Activated T-cell treated with anti-CD3 and anti-CD28 coated beads, Interleukin-2, amount 50 U/mL, for 72 hours (primary cell): ENCODE measurements at regions not wholly inside any gene's neighbourhood (a gene's known extent, or its start where the extent isn't known, plus 50 kb on each side); places are given as distances from the start of the nearest gene placed in this dataset.

Experiments
- ATAC-seq, 2 donors: fragments of 150-1000 bp; cut with Tn5 transposase; replicated peaks in 1 of 2; 2 replicates each; pipeline ENCODE4 v1.10.0; 2021; ENCODE audit warnings: moderate library complexity in 2 of 2, mild to moderate bottlenecking in 1 of 2
- DNase-seq, 2 donors: peaks; one replicate each; pipeline ENCODE4 v3.0.0; 2021 to 2022; ENCODE audit warnings: mixed read lengths in 1 of 2
- H3K27ac Mint-ChIP-seq: one replicate; pipeline ENCODE4 v1.8.0; 2022; ENCODE audit warnings: mild to moderate bottlenecking, moderate library complexity, mixed read lengths
- H3K27me3 Mint-ChIP-seq: one replicate; pipeline ENCODE4 v1.8.0; 2022; ENCODE audit warnings: low read depth, mixed read lengths
- H3K36me3 Mint-ChIP-seq, 2 donors: one replicate each; pipeline ENCODE4 v1.8.0; 2022; ENCODE audit warnings: mixed read lengths in 2 of 2, mild to moderate bottlenecking in 1 of 2; ENCODE audit not compliant: insufficient read depth in 2 of 2
- H3K4me1 Mint-ChIP-seq: one replicate; pipeline ENCODE4 v1.8.0; 2022; ENCODE audit warnings: low read depth, mixed read lengths
- H3K4me3 Mint-ChIP-seq, 2 donors: one replicate each; pipeline ENCODE4 v1.8.0; 2022; ENCODE audit warnings: mild to moderate bottlenecking in 2 of 2, mixed read lengths in 2 of 2, moderate library complexity in 2 of 2
- H3K9me3 Mint-ChIP-seq, 2 donors: one replicate each; pipeline ENCODE4 v1.8.0; 2022; ENCODE audit warnings: mixed read lengths in 2 of 2

DNA sequence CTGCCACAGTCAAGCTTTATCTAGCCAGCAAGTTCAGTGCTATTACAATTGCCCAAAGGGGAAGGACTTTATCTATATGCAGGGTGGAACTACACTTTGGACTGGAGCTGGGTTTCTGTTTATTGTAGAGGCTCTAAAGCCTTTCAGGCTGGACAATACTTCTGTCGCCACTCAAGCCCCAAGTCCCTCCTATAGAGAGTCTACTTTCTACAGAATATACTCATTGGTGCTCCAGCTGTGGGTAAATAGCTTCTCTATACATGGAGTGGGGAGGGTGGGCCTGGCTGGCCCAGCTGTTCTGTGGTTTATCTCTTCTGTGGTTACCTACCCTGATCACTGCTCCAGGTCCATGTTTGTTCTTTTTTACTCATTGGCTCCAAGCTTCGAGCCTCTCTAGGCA is 151.8 kb upstream of the MYLIP start:
- peaks cover 6% of the 10 kb centered on the region in 2 donors for H3K36me3 Mint-ChIP-seq
- peaks cover 2 to 6% of the 10 kb centered on the region in 2 donors for H3K9me3 Mint-ChIP-seq
- no peak overlapping the region for H3K4me3 Mint-ChIP-seq
- H3K27me3 Mint-ChIP-seq = peaks cover 15% of the 10 kb centered on the region
- no peak overlapping the region for H3K27ac Mint-ChIP-seq
- H3K4me1 Mint-ChIP-seq = no peaks in the 10 kb centered on the region
- ATAC-seq (no peak), DNase-seq (no peak)

- Mint-ChIP-seq H3K4me1 (no peaks in the 10 kb centered on the region), H3K4me3 (no peak overlapping the region)
These were observed 154.1 kb upstream of the MYLIP start for GRCh38 chr6:15974817-15975216.

GRCh38 chr6:15970517-15970916 is 158.4 kb upstream of the MYLIP start:
- H3K9me3 Mint-ChIP-seq = peaks cover 2 to 6% of the 10 kb centered on the region in 2 donors
- H3K4me1 Mint-ChIP-seq = no peaks in the 10 kb centered on the region
- no peak for DNase-seq
- ATAC-seq = no peak
- peaks cover 6% of the 10 kb centered on the region in 2 donors for H3K36me3 Mint-ChIP-seq
- H3K27me3 Mint-ChIP-seq = peaks cover 10% of the 10 kb centered on the region
- H3K4me3 Mint-ChIP-seq = no peak overlapping the region
- no peak overlapping the region for H3K27ac Mint-ChIP-seq

More at GRCh38 chr6:15974817-15975216, 154.1 kb upstream of the MYLIP start:
- ATAC-seq (no peak), DNase-seq (no peak)
- peaks cover 7% of the 10 kb centered on the region for H3K27me3 Mint-ChIP-seq
- H3K9me3 Mint-ChIP-seq = peaks cover 2 to 6% of the 10 kb centered on the region in 2 donors
- H3K27ac Mint-ChIP-seq = no peak overlapping the region
- H3K36me3 Mint-ChIP-seq = peaks cover 6% of the 10 kb centered on the region in 2 donors

DNA sequence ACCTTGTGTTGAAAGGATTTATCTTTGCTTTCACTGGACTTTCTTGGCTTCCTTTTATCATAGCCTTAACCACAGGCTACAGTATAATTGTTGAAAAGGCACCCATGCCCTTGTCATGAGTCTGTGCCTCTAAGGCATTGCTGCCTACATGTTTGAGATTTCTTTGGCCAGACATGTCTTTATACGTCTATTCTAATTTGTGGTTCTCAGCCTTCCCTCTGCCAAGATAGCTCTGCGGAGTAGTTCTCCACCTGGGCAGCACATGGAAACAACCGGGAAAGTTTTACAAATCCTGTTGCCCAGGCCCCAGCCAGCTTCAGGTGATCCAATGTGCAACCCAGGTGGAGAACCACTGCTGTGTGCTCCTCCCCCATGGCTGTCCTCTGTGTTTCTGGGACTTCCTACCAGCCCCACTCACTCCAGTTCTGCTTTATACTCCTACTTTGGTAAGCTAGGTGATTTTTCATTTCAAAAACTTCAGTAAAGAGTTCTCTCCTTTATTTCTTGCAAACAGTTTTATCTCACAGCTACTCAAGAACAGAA is 159.6 kb upstream of the MYLIP start:
- no peak for ATAC-seq
- H3K4me3 Mint-ChIP-seq = no peak overlapping the region
- H3K27ac Mint-ChIP-seq = no peak overlapping the region
- peaks cover 10% of the 10 kb centered on the region for H3K27me3 Mint-ChIP-seq
- DNase-seq = no peak
- H3K9me3 Mint-ChIP-seq = peaks cover 2 to 4% of the 10 kb centered on the region in 2 donors
- peaks cover 4 to 6% of the 10 kb centered on the region in 2 donors for H3K36me3 Mint-ChIP-seq
- no peaks in the 10 kb centered on the region for H3K4me1 Mint-ChIP-seq

DNA sequence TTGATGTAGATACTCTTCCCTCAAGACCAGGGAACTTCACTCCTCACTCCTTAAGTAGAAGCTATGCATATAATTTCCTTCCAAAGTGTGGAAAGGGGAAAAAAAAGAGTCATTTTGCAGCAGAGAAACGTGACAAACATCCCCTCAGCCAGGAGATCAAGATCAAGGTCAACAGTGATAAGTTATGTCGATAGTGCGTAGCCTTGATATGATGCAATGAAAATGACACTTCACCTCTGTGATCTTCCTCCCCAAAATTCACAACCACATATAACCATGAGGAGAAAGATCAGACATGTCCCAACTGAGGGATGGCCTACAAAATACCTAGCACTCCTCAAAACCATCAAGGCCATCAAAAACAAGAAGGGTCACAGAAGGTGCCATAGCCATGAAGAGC is 160.4 kb upstream of the MYLIP start:
- DNase-seq (no peak), ATAC-seq (no peak)
- Mint-ChIP-seq H3K9me3 (no peaks in the 10 kb centered on the region), H3K27me3 (peaks cover 10% of the 10 kb centered on the region), H3K36me3 (peaks cover 0 to 2% of the 10 kb centered on the region in 2 donors), H3K4me1 (peaks cover 6% of the 10 kb centered on the region), H3K4me3 (no peak overlapping the region), H3K27ac (no peak overlapping the region)

DNA sequence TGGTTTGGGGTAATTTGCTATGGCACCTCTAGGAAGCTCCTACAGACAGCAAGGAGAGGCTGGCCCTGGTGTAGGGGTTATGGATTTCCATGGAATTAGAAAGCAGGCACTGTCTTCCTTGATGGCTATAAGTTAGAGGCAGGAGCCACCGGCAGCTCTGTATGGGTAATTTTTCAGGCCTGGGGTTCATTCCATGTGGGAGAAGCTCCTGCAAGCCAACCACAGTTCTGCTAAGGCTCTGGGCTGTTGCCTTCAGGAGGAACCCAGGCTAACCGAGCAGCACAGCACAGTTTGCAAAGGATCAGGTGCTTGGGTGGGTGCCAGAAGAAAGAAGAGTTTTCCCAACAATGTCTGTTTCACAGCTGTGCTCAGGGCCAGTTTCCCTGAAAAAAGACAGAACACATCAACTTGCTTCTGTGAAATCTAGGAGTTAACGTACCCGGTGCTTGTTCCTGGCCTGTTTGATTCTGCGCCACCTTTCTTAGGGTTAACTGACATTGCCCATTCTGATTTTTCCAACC is 162.8 kb upstream of the MYLIP start:
- ATAC-seq (no peak), DNase-seq (no peak)
- Mint-ChIP-seq H3K36me3 (no peaks in the 10 kb centered on the region), H3K27ac (no peak overlapping the region), H3K27me3 (peaks cover 10% of the 10 kb centered on the region), H3K9me3 (no peaks in the 10 kb centered on the region), H3K4me3 (no peak overlapping the region), H3K4me1 (peaks cover 26% of the 10 kb centered on the region)

- Mint-ChIP-seq H3K9me3 (no peaks in the 10 kb centered on the region), H3K4me1 (peaks cover 26% of the 10 kb centered on the region), H3K36me3 (no peaks in the 10 kb centered on the region), H3K27me3 (peaks cover 4% of the 10 kb centered on the region), H3K4me3 (peak overlapping the region; percentile 8 to 29), H3K27ac (peak overlapping the region; percentile 21)
- DNase-seq = peak; percentile 27 to 37
- peak; percentile 84 to 89 for ATAC-seq
These were observed 166.5 kb upstream of the MYLIP start for GRCh38 chr6:15962449-15962764.

DNA sequence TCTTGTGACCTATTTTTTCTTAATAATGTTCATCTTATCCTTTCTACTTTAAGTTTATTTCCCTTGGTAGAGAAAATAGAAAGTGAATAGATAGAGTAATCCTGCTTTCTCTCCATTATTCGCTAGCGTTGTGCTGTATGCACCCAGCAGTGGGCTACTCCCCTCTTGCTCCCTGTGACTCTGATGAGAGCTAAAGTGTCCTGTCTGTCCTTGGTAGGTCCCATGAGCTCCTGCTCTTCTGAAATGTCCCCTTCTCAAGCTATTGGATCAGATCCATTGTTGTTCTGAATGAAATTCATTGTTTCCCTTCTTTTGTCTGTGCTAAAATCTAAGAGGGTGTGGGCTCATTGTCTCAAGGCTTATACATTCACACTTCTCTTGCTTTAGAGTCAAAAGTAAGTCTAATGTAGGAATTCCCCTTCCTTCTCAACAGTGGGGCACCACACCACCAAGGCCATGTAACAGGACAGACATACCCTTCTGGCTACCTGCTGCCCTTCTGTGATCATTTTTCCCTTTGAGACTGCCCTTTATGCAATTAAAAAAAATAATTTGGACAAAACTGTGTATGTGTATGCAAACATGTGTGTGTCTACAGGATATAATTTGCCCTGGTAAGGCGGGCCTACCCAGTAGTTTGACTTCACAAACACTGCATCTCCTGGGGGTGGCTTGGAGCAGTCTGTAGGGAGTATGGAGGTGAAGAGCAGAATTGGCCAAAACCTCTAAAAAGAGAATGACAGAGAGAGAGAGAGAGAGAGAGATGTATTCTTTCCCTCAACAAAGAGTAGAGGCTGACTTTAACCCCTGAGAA is 167.0 kb upstream of the MYLIP start:
- Mint-ChIP-seq H3K4me1 (peaks cover 27% of the 10 kb centered on the region), H3K36me3 (no peaks in the 10 kb centered on the region), H3K27me3 (peaks cover 10% of the 10 kb centered on the region), H3K27ac (peak overlapping the region; percentile 21), H3K9me3 (no peaks in the 10 kb centered on the region), H3K4me3 (peak overlapping the region; percentile 8 to 29)
- peak; percentile 51 to 65 for ATAC-seq
- no peak for DNase-seq

DNA sequence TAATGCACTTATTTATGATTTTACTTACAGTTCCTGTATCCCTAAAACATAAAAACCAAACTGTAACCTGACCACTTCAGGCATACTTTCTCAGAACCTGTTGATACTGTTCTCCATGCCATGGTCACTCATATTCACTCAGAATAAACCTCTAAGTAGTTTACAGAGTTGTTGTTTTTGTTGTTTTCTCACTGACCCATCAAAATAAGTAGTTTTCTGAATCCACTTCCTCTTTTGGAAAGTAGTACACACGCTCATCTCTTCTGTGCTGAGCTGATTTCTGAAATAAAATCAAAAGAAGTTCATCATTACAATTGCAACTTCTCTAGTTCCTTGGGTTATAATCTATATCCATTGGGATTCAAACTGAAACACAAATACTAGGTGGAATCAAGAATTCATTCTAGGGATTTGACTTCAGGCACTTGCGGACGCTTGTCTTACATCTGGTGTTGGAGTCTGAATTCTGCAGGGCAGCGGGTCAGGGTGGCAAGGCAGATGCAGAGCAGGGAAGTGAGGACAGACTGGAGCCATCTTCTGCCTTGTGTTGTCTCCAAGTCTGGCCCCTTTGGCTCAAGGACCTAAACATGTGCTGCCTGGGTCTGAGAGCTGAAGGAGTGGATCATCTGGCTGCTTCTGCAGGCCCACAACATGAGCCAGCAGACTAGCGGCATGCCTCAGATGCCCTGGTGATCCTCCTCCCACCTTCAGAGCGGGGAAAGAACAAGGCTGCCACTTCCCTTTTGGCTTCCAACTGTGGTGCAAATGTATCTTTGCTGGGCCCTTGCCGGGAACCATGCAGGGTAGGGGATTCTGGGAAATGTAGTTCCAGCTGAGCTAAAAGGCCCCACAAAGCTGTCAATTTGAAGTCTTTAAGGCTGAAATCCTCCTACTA is 167.9 kb upstream of the MYLIP start:
- peaks cover 36% of the 10 kb centered on the region for H3K4me1 Mint-ChIP-seq
- H3K27me3 Mint-ChIP-seq = peaks cover 12% of the 10 kb centered on the region
- no peaks in the 10 kb centered on the region for H3K36me3 Mint-ChIP-seq
- H3K4me3 Mint-ChIP-seq = no peak overlapping the region
- H3K27ac Mint-ChIP-seq = no peak overlapping the region
- no peaks in the 10 kb centered on the region for H3K9me3 Mint-ChIP-seq
- DNase-seq = no peak
- ATAC-seq = no peak

- no peaks in the 10 kb centered on the region for H3K36me3 Mint-ChIP-seq
- H3K27ac Mint-ChIP-seq = no peak overlapping the region
- ATAC-seq = no peak
- H3K4me1 Mint-ChIP-seq = peaks cover 24% of the 10 kb centered on the region
- no peaks in the 10 kb centered on the region for H3K9me3 Mint-ChIP-seq
- no peak overlapping the region for H3K4me3 Mint-ChIP-seq
- DNase-seq = no peak
- peaks cover 12% of the 10 kb centered on the region for H3K27me3 Mint-ChIP-seq
These were observed 171.2 kb upstream of the MYLIP start for GRCh38 chr6:15957655-15958169.

DNA sequence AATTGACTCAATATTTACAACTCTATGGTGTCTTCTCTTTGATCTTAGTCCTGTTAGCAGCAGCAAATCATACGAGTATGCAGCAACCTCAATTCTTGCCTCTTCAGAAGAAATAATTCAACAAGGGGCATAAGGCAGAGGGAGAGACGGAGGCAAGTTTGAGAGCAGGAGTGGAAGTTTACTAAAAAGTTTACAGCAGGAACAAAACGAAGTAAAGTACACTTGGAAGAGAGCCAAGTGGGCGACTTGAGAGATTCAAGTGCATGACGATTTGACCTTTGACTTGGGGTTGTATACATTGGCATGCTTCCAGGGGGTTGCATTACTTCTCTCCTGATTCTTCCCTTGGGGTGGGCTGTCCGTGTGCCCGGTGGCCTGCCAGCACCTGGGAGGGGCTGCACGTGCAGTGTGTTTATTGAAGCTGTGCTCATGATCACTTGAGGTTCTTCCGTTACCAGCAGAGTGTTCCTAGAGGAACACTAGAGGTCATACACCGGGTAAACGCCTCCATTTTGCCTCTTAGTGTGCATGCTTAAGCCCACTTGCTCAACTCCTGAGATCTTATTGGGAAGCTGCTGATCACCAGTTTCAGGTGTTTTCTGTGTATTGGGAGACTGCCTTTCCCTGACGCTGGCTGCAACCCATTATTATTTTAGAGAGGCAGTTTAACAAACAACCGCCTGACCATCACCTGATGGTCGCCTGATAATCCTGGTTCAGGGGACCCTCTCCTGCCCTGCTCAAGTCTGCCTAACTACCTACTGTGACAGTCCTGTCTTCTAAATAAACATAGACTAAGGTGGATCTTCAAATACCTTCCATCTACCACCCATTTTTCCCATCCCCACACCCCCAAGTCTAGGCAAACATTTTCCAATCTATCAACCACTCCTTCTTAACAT is 172.4 kb upstream of the MYLIP start:
- DNase-seq = no peak
- no peaks in the 10 kb centered on the region for H3K9me3 Mint-ChIP-seq
- ATAC-seq = peak in 1 of 2 donors; percentile 36
- no peaks in the 10 kb centered on the region for H3K36me3 Mint-ChIP-seq
- peaks cover 12% of the 10 kb centered on the region for H3K27me3 Mint-ChIP-seq
- H3K4me1 Mint-ChIP-seq = peaks cover 12% of the 10 kb centered on the region
- H3K27ac Mint-ChIP-seq = no peak overlapping the region
- H3K4me3 Mint-ChIP-seq = peak overlapping the region in 1 of 2 donors; percentile 32

DNA sequence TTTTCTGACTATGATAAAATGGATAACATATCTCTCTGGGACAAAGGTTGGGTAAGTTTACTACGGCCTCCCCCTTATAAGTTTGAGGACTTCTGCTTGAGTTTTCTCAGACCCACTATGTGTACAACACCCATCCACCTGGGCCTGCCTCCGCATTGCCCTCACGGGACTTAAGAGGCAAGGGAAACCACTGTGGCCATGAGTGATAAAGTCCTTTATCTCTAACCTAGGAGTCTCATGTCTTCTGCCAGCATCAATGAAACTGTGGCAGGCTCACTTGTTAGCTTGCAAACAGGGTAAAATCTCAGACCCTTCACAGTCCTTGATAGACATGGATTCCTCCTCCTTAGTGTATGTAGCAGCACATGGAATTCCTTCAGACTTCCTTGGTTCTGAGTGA is 173.4 kb upstream of the MYLIP start:
- H3K27ac Mint-ChIP-seq = no peak overlapping the region
- DNase-seq (no peak), ATAC-seq (no peak)
- H3K27me3 Mint-ChIP-seq = peaks cover 12% of the 10 kb centered on the region
- no peaks in the 10 kb centered on the region for H3K36me3 Mint-ChIP-seq
- H3K9me3 Mint-ChIP-seq = no peaks in the 10 kb centered on the region
- H3K4me1 Mint-ChIP-seq = peaks cover 11% of the 10 kb centered on the region
- no peak overlapping the region for H3K4me3 Mint-ChIP-seq
